ENCODE measurements at regions not wholly inside any gene's neighbourhood (a gene's known extent, or its start where the extent isn't known, plus 50 kb on each side); places are given as distances from the start of the nearest gene placed in this dataset.

DNA sequence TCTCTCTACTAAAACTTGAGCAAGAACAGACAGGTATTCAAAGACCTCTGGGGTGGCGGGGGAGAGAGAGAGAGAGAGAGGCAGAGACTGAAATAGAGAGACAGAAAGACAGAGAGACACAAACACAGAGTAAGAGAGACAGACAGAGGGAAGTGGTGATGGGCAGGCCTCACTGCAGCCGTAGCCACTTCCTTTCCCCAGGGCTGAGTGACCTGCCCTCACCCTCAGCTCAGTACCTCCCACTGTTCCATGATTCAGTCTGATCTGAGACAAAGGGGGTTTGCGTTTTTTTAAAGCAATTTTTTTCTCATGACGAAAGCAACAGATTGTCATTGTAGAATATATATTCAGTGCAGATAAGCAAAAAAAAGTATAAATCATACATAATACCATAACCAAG, 607.9 kb upstream of the B3GAT1 start:
- TF ChIP-seq RARB (CRISPR knock-in tag; IDR thresholded peaks at IDR 0.05) (no peak), ZNF565 (CRISPR knock-in tag; conservative IDR thresholded peaks at IDR 0.05; ENCODE audit: low read depth) (no peak), ESRRG (CRISPR knock-in tag; IDR thresholded peaks at IDR 0.05) (no peak), BACH2 (CRISPR knock-in tag; IDR thresholded peaks at IDR 0.05; ENCODE audit: borderline replicate concordance) (no peak), PPARA (CRISPR knock-in tag; IDR thresholded peaks at IDR 0.05; ENCODE audit: borderline replicate concordance) (no peak), ZC3H10 (CRISPR knock-in tag; IDR thresholded peaks at IDR 0.05) (no peak), CSDC2 (CRISPR knock-in tag; IDR thresholded peaks at IDR 0.05) (no peak), POU6F1 (CRISPR knock-in tag; IDR thresholded peaks at IDR 0.05; ENCODE audit: borderline replicate concordance, low read depth) (no peak), TCF4 (CRISPR knock-in tag; IDR thresholded peaks at IDR 0.05; ENCODE audit: borderline replicate concordance) (no peak)
- TF ChIP-seq, protein P1, sequence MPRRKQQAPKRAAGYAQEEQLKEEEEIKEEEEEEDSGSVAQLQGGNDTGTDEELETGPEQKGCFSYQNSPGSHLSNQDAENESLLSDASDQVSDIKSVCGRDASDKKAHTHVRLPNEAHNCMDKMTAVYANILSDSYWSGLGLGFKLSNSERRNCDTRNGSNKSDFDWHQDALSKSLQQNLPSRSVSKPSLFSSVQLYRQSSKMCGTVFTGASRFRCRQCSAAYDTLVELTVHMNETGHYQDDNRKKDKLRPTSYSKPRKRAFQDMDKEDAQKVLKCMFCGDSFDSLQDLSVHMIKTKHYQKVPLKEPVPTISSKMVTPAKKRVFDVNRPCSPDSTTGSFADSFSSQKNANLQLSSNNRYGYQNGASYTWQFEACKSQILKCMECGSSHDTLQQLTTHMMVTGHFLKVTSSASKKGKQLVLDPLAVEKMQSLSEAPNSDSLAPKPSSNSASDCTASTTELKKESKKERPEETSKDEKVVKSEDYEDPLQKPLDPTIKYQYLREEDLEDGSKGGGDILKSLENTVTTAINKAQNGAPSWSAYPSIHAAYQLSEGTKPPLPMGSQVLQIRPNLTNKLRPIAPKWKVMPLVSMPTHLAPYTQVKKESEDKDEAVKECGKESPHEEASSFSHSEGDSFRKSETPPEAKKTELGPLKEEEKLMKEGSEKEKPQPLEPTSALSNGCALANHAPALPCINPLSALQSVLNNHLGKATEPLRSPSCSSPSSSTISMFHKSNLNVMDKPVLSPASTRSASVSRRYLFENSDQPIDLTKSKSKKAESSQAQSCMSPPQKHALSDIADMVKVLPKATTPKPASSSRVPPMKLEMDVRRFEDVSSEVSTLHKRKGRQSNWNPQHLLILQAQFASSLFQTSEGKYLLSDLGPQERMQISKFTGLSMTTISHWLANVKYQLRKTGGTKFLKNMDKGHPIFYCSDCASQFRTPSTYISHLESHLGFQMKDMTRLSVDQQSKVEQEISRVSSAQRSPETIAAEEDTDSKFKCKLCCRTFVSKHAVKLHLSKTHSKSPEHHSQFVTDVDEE (CRISPR knock-in tag; IDR thresholded peaks at IDR 0.05) = no peak
- TF ChIP-seq, protein P2, sequence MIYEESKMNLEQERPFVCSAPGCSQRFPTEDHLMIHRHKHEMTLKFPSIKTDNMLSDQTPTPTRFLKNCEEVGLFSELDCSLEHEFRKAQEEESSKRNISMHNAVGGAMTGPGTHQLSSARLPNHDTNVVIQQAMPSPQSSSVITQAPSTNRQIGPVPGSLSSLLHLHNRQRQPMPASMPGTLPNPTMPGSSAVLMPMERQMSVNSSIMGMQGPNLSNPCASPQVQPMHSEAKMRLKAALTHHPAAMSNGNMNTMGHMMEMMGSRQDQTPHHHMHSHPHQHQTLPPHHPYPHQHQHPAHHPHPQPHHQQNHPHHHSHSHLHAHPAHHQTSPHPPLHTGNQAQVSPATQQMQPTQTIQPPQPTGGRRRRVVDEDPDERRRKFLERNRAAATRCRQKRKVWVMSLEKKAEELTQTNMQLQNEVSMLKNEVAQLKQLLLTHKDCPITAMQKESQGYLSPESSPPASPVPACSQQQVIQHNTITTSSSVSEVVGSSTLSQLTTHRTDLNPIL (CRISPR knock-in tag; IDR thresholded peaks at IDR 0.05; ENCODE audit: low read depth) = no peak
- ATAC-seq = no peak

DNA sequence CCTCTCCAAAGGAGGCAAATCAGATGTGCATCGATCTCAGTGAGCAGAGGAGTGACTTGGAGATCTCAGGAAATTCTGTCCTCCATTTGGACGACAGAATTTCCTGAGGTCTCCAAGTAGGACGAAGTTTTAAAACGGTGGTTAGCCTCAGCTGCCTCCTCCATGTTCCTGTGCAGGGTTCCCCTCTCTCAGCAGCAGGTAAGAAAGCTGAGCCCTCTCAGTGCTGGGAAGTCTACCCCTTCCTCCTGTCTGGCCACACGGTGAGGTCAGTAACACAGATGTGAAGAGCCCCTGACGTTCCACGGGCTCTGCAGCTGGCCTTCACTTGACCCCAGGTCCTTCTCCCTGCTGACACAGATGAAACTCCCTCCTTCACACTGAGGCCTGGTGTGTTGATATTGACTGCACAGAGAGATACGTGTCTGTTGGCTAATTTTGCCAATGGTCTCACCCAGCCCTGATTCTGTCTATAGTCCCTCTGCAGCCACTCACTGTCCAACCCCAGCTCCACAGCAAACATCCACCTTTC, 607.4 kb upstream of the B3GAT1 start:
- no peak for ATAC-seq
- TF ChIP-seq BACH2 (CRISPR knock-in tag; IDR thresholded peaks at IDR 0.05; ENCODE audit: borderline replicate concordance) = no peak
- TF ChIP-seq TOX (CRISPR knock-in tag; IDR thresholded peaks at IDR 0.05; ENCODE audit: borderline replicate concordance) = no peak
- TF ChIP-seq ZC3H10 (CRISPR knock-in tag; IDR thresholded peaks at IDR 0.05) = no peak
- TF ChIP-seq, protein P3, sequence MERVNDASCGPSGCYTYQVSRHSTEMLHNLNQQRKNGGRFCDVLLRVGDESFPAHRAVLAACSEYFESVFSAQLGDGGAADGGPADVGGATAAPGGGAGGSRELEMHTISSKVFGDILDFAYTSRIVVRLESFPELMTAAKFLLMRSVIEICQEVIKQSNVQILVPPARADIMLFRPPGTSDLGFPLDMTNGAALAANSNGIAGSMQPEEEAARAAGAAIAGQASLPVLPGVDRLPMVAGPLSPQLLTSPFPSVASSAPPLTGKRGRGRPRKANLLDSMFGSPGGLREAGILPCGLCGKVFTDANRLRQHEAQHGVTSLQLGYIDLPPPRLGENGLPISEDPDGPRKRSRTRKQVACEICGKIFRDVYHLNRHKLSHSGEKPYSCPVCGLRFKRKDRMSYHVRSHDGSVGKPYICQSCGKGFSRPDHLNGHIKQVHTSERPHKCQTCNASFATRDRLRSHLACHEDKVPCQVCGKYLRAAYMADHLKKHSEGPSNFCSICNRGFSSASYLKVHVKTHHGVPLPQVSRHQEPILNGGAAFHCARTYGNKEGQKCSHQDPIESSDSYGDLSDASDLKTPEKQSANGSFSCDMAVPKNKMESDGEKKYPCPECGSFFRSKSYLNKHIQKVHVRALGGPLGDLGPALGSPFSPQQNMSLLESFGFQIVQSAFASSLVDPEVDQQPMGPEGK (CRISPR knock-in tag; IDR thresholded peaks at IDR 0.05; ENCODE audit: borderline replicate concordance) = no peak
- no peak for TF ChIP-seq CSDC2 (CRISPR knock-in tag; IDR thresholded peaks at IDR 0.05)
- TF ChIP-seq ISL1 (CRISPR knock-in tag; IDR thresholded peaks at IDR 0.05) = no peak
- no peak for TF ChIP-seq TCF4 (CRISPR knock-in tag; IDR thresholded peaks at IDR 0.05; ENCODE audit: borderline replicate concordance)
- TF ChIP-seq ZNF8 (CRISPR knock-in tag; IDR thresholded peaks at IDR 0.05) = no peak
- no peak for TF ChIP-seq ARNTL (CRISPR knock-in tag; IDR thresholded peaks at IDR 0.05; ENCODE audit: borderline replicate concordance, low read depth)
- TF ChIP-seq, protein P4, sequence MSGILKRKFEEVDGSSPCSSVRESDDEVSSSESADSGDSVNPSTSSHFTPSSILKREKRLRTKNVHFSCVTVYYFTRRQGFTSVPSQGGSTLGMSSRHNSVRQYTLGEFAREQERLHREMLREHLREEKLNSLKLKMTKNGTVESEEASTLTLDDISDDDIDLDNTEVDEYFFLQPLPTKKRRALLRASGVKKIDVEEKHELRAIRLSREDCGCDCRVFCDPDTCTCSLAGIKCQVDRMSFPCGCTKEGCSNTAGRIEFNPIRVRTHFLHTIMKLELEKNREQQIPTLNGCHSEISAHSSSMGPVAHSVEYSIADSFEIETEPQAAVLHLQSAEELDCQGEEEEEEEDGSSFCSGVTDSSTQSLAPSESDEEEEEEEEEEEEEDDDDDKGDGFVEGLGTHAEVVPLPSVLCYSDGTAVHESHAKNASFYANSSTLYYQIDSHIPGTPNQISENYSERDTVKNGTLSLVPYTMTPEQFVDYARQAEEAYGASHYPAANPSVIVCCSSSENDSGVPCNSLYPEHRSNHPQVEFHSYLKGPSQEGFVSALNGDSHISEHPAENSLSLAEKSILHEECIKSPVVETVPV (CRISPR knock-in tag; IDR thresholded peaks at IDR 0.05) = no peak
- TF ChIP-seq, protein P2 (CRISPR knock-in tag; IDR thresholded peaks at IDR 0.05; ENCODE audit: low read depth) = no peak
- TF ChIP-seq ZNF70 (CRISPR knock-in tag; IDR thresholded peaks at IDR 0.05) = no peak
- no peak for TF ChIP-seq ZNF565 (CRISPR knock-in tag; conservative IDR thresholded peaks at IDR 0.05; ENCODE audit: low read depth)
- no peak for TF ChIP-seq SNAI2 (CRISPR knock-in tag; IDR thresholded peaks at IDR 0.05)
